CD14-positive monocyte (primary cell): ENCODE measurements at regions not wholly inside any gene's neighbourhood (a gene's known extent, or its start where the extent isn't known, plus 50 kb on each side); places are given as distances from the start of the nearest gene placed in this dataset.
"Not testable (repeated sequence)": the region's sequence is repeated elsewhere in the genome, so short reads cannot be mapped to it uniquely, and the experiment has no call there.

ENCODE experiments used
- DNase-seq, 3 donors: peaks; one replicate each; pipeline ENCODE4 v3.0.0-alpha.2; 2011 to 2022
- H2AFZ ChIP-seq: 2 replicates; pipeline ENCODE4 v1.6.0; 2012; ENCODE audit warnings: mild to moderate bottlenecking, low read depth, low read length, inconsistent platforms; ENCODE audit not compliant: insufficient read depth, poor library complexity, severe bottlenecking
- H3K27ac ChIP-seq, 2 donors: 1 replicate in 1 of 2; 2 replicates in 1 of 2; pipeline ENCODE4 v1.5.1; 2012 to 2013; ENCODE audit warnings: low read length in 2 of 2, control low read depth in 1 of 2, inconsistent platforms in 1 of 2, low read depth in 1 of 2, mild to moderate bottlenecking in 1 of 2
- H3K27me3 ChIP-seq, 2 donors: one replicate each; pipeline versions ENCODE4 v1.6.0 to v1.6.1; 2011 to 2013; ENCODE audit warnings: low read length in 2 of 2; ENCODE audit not compliant: control insufficient read depth in 2 of 2, insufficient read depth in 2 of 2
- H3K36me3 ChIP-seq, 2 donors: replicated peaks in 1 of 2; 1 replicate in 1 of 2; 2 replicates in 1 of 2; pipeline versions ENCODE4 v1.5.1 to v1.6.1; 2012 to 2013; ENCODE audit warnings: low read length in 2 of 2, control low read depth in 1 of 2, inconsistent platforms in 1 of 2, mild to moderate bottlenecking in 1 of 2; ENCODE audit not compliant: insufficient read depth in 2 of 2, control insufficient read depth in 1 of 2
- H3K4me1 ChIP-seq, 2 donors: 1 replicate in 1 of 2; 2 replicates in 1 of 2; pipeline versions ENCODE4 v1.5.1 to v1.6.1; 2012 to 2013; ENCODE audit warnings: low read length in 2 of 2, control low read depth in 1 of 2, inconsistent platforms in 1 of 2, mild to moderate bottlenecking in 1 of 2, moderate library complexity in 1 of 2; ENCODE audit not compliant: insufficient read depth in 2 of 2, control insufficient read depth in 1 of 2
- H3K4me2 ChIP-seq: replicated peaks from 2 replicates; pipeline ENCODE3; 2012; ENCODE audit warnings: low read length, moderate library complexity, mild to moderate bottlenecking; ENCODE audit not compliant: poor library complexity, severe bottlenecking; ENCODE audit errors: extremely low read depth
- H3K4me3 ChIP-seq, 3 experiments: fragments of 200-600 bp in 1 of 3; sonication (generic) in 1 of 3; replicated peaks in 1 of 3; 1 replicate in 2 of 3; 2 replicates in 1 of 3; pipeline ENCODE4 v1.5.1; 2011 to 2013; ENCODE audit warnings: low read length in 3 of 3, mild to moderate bottlenecking in 3 of 3, control low read depth in 2 of 3, low read depth in 2 of 3, inconsistent platforms in 1 of 3, moderate library complexity in 1 of 3
- H3K79me2 ChIP-seq: 2 replicates; pipeline ENCODE4 v1.6.0; 2012; ENCODE audit warnings: mild to moderate bottlenecking, control low read depth, inconsistent platforms, low read length, moderate library complexity; ENCODE audit not compliant: insufficient read depth
- H3K9ac ChIP-seq: 2 replicates; pipeline ENCODE4 v1.6.0; 2017; ENCODE audit warnings: low read length, mild to moderate bottlenecking; ENCODE audit not compliant: insufficient read depth, poor library complexity, severe bottlenecking
- H3K9me3 ChIP-seq, 2 donors: replicated peaks in 1 of 2; 1 replicate in 1 of 2; 2 replicates in 1 of 2; pipeline versions ENCODE4 v1.5.1 to v1.6.1; 2012 to 2013; ENCODE audit warnings: low read length in 2 of 2, control low read depth in 1 of 2; ENCODE audit not compliant: control insufficient read depth in 1 of 2, insufficient read depth in 1 of 2
- H4K20me1 ChIP-seq: 2 replicates; pipeline ENCODE4 v1.6.0; 2012; ENCODE audit warnings: mild to moderate bottlenecking, low read length, control low read depth, moderate library complexity; ENCODE audit not compliant: insufficient read depth
- H3K27ac Mint-ChIP-seq, 7 donors: one replicate each; pipeline ENCODE4 v1.8.0; 2020; ENCODE audit warnings: mild to moderate bottlenecking in 7 of 7, mixed read lengths in 7 of 7, moderate library complexity in 6 of 7, inconsistent platforms in 2 of 7
- H3K27me3 Mint-ChIP-seq, 3 donors: one replicate each; pipeline ENCODE4 v1.8.0; 2021 to 2022; ENCODE audit warnings: low read depth in 3 of 3, mild to moderate bottlenecking in 3 of 3, mixed read lengths in 3 of 3, moderate library complexity in 3 of 3, inconsistent platforms in 1 of 3
- H3K36me3 Mint-ChIP-seq, 2 donors: one replicate each; pipeline ENCODE4 v1.8.0; 2020; ENCODE audit warnings: mixed read lengths in 2 of 2, inconsistent platforms in 1 of 2, mild to moderate bottlenecking in 1 of 2
- H3K4me1 Mint-ChIP-seq: one replicate; pipeline ENCODE4 v1.8.0; 2020; ENCODE audit warnings: mild to moderate bottlenecking, mixed read lengths
- H3K4me3 Mint-ChIP-seq, 2 donors: one replicate each; pipeline ENCODE4 v1.8.0; 2020; ENCODE audit warnings: mild to moderate bottlenecking in 2 of 2, mixed read lengths in 2 of 2, moderate library complexity in 1 of 2
- H3K9me3 Mint-ChIP-seq, 7 donors: one replicate each; pipeline ENCODE4 v1.8.0; 2020 to 2022; ENCODE audit warnings: mixed read lengths in 7 of 7, mild to moderate bottlenecking in 6 of 7, moderate library complexity in 6 of 7, inconsistent platforms in 2 of 7
- CTCF ChIP-seq: fragments of 200-600 bp; IDR thresholded peaks from one replicate; pipeline ENCODE4 v1.8.0; 2022; ENCODE audit warnings: antibody characterized with exemption, mild to moderate bottlenecking
- WGBS: methylation state at CpG from one replicate; pipeline ENCODE4 v1.1.5; 2013; ENCODE audit warnings: missing lambda C conversion rate; ENCODE audit not compliant: insufficient coverage; 5-methylcytosine and 5-hydroxymethylcytosine counted together
- intact Hi-C, 2 donors: fragments of 100-400 bp; cut with micrococcal nuclease; formaldehyde crosslinking; loops; one replicate each; pipeline versions ENCODE4 v1.15.0 to v1.15.1; 2023

GRCh38 chrX:65451663-65452062, 82.9 kb downstream of the LAS1L start:
- no peaks in the 10 kb centered on the region for H3K9me3 ChIP-seq
- H3K9ac ChIP-seq: no peak overlapping the region
- Mint-ChIP-seq H3K9me3 (peaks cover 0 to 13% (median 9%) of the 10 kb centered on the region in 7 donors), H3K4me3 (no peak overlapping the region), H3K27me3 (peaks cover 0 to 8% (median 2%) of the 10 kb centered on the region in 3 donors), H3K27ac (no peak overlapping the region), H3K4me1 (no peaks in the 10 kb centered on the region), H3K36me3 (no peaks in the 10 kb centered on the region)
- H4K20me1 ChIP-seq: no peaks in the 10 kb centered on the region
- TF ChIP-seq CTCF: peak; percentile 19
- H3K4me3 ChIP-seq: no peak overlapping the region
- DNase-seq: no peak
- no peaks in the 10 kb centered on the region for H3K4me1 ChIP-seq
- intact Hi-C loops: no loop called here
- H3K79me2 ChIP-seq: no peaks in the 10 kb centered on the region
- no peaks in the 10 kb centered on the region for H3K36me3 ChIP-seq
- WGBS: no CpG with 5 or more reads among the region's 2 CpGs
- H3K27me3 ChIP-seq: no peaks in the 10 kb centered on the region
- no peak overlapping the region for H3K27ac ChIP-seq
- no peak overlapping the region for H2AFZ ChIP-seq
- no peak overlapping the region for H3K4me2 ChIP-seq

- no peak overlapping the region for H3K4me3 ChIP-seq
- no peaks in the 10 kb centered on the region for H3K9me3 ChIP-seq
- H3K27ac ChIP-seq: no peak overlapping the region
- no peaks in the 10 kb centered on the region for H3K4me1 Mint-ChIP-seq
- H3K79me2 ChIP-seq: no peaks in the 10 kb centered on the region
- TF ChIP-seq CTCF: no peak
- no peaks in the 10 kb centered on the region for H3K36me3 ChIP-seq
- H4K20me1 ChIP-seq: no peaks in the 10 kb centered on the region
- no peaks in the 10 kb centered on the region for H3K36me3 Mint-ChIP-seq
- WGBS: 80% methylated on average over 1 of the region's 2 CpGs
- H2AFZ ChIP-seq: no peak overlapping the region
- peaks cover 0 to 14% (median 5%) of the 10 kb centered on the region in 7 donors for H3K9me3 Mint-ChIP-seq
- intact Hi-C loops: no loop called here
- no peak overlapping the region for H3K4me2 ChIP-seq
- H3K27me3 Mint-ChIP-seq: peaks cover 0 to 2% (median 0%) of the 10 kb centered on the region in 3 donors
- no peak overlapping the region for H3K4me3 Mint-ChIP-seq
- no peaks in the 10 kb centered on the region for H3K4me1 ChIP-seq
- no peak for DNase-seq
- no peak overlapping the region for H3K27ac Mint-ChIP-seq
- H3K27me3 ChIP-seq: no peaks in the 10 kb centered on the region
- H3K9ac ChIP-seq: no peak overlapping the region
These were observed 114.4 kb downstream of the LAS1L start for GRCh38 chrX:65420154-65420553.

- H3K4me1 Mint-ChIP-seq, H2AFZ ChIP-seq, intact Hi-C loops, H3K9ac ChIP-seq, H3K36me3 ChIP-seq, H3K4me1 ChIP-seq, H3K79me2 ChIP-seq, H4K20me1 ChIP-seq, H3K27ac Mint-ChIP-seq, H3K27ac ChIP-seq, H3K36me3 Mint-ChIP-seq, DNase-seq: not testable (repeated sequence)
- Histone ChIP-seq H3K27me3 (peaks cover 18 to 30% of the 10 kb centered on the region in 2 donors), H3K4me2 (peak overlapping the region; percentile 49), H3K4me3 (peak overlapping the region in 1 of 3 experiments; percentile 48), H3K9me3 (peaks cover 0 to 14% of the 10 kb centered on the region in 2 donors)
- H3K9me3 Mint-ChIP-seq: peaks cover 0 to 22% (median 17%) of the 10 kb centered on the region in 7 donors
- WGBS: 2% methylated on average over 18 of the region's 48 CpGs
- H3K27me3 Mint-ChIP-seq: peaks cover 30 to 66% (median 40%) of the 10 kb centered on the region in 3 donors
- peak overlapping the region in 1 of 2 donors; percentile 53 for H3K4me3 Mint-ChIP-seq
These were observed 126.9 kb downstream of the LAS1L start for GRCh38 chrX:65407662-65408061.
